ENCODE measurements at regions not wholly inside any gene's neighbourhood (a gene's known extent, or its start where the extent isn't known, plus 50 kb on each side); places are given as distances from the start of the nearest gene placed in this dataset.
A peak's percentile ranks its signal among the peaks of the same experiment; 100 is the strongest.

- no peak for DNase-seq (ENCODE audit: low read depth)
- TF ChIP-seq, protein P1, sequence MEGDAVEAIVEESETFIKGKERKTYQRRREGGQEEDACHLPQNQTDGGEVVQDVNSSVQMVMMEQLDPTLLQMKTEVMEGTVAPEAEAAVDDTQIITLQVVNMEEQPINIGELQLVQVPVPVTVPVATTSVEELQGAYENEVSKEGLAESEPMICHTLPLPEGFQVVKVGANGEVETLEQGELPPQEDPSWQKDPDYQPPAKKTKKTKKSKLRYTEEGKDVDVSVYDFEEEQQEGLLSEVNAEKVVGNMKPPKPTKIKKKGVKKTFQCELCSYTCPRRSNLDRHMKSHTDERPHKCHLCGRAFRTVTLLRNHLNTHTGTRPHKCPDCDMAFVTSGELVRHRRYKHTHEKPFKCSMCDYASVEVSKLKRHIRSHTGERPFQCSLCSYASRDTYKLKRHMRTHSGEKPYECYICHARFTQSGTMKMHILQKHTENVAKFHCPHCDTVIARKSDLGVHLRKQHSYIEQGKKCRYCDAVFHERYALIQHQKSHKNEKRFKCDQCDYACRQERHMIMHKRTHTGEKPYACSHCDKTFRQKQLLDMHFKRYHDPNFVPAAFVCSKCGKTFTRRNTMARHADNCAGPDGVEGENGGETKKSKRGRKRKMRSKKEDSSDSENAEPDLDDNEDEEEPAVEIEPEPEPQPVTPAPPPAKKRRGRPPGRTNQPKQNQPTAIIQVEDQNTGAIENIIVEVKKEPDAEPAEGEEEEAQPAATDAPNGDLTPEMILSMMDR (conservative IDR thresholded peaks at IDR 0.05; ENCODE audit: low read length) = no peak
- no peak overlapping the region for H3K4me3 ChIP-seq (ENCODE audit: low read length)
Measured at GRCh38 chrX:87236830-87237440, 280.7 kb upstream of the KLHL4 start.

DNA sequence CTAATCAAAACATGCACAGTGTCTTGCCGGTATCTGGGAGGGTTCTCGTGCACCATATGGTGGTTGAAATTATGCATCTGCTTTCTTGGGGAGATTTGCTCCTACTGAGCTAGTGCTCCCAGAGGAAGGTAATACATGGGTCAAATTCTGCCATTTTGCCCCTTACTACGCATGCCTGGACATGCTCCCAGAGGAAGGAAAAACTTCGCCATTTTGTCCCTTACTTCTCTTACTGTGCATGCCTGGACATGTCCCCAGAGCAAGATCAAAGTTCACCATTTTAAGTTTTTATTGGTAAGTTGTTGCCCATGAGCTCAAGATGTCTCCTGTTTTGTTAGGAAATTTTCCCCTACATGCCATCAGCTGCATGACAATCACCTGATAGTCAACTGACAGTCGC, 252.1 kb upstream of the KLHL4 start:
- no peak overlapping the region for H3K4me3 ChIP-seq (ENCODE audit: low read length)
- TF ChIP-seq, protein P1 (conservative IDR thresholded peaks at IDR 0.05; ENCODE audit: low read length) = no peak
- no peak for DNase-seq (ENCODE audit: low read depth)

DNA sequence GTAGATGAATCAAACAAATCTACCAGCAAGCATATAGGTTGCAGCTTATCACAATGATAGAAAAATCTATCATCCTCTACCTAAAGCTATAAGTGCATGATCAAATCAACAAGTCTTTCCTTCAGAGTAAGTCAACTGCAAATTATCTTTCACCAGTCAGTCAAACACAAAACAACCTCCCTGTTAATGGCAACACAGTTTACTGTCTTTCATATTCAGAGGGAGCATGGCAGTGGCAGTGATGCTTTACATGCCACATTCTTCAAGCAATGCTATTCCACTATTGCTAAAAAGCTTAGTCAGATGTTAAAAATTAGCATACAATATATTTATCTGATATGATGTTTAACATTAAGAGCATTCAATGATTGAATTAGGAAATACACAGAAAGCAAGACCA, 245.1 kb upstream of the KLHL4 start:
- TF ChIP-seq, protein P1 (conservative IDR thresholded peaks at IDR 0.05; ENCODE audit: low read length) = no peak
- no peak for DNase-seq (ENCODE audit: low read depth)
- H3K4me3 ChIP-seq (ENCODE audit: low read length) = no peak overlapping the region

DNA sequence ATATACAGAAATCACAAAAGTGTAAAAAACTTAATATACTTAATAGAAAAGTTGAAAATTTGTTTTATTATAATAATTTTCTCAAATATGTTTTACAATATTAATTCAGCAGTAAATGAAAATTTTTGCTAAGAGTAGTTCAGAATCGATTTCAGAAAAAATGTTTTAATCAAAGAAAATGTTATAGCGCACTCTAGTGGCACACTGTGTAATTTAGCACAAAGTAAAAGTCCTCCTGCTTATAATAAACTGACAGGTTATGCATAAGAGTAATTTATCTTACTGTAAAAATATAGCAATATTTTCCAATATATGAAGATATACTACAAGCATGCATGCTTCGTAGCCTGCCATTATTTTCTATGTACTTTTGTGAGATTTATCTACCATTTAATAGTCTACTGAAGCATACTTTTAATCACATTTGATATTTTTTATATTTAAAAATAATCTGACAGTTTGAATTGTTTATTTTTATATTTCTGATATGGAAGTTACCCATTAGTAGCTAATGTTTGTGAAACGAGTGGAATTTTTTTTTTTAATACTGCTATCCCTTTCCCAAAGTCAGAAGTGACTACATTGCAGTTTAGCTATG, 217.9 kb upstream of the KLHL4 start:
- no peak overlapping the region for H3K4me3 ChIP-seq (ENCODE audit: low read length)
- TF ChIP-seq, protein P1 (conservative IDR thresholded peaks at IDR 0.05; ENCODE audit: low read length) = peak; percentile 43
- peak; percentile 0 for DNase-seq (ENCODE audit: low read depth)

DNA sequence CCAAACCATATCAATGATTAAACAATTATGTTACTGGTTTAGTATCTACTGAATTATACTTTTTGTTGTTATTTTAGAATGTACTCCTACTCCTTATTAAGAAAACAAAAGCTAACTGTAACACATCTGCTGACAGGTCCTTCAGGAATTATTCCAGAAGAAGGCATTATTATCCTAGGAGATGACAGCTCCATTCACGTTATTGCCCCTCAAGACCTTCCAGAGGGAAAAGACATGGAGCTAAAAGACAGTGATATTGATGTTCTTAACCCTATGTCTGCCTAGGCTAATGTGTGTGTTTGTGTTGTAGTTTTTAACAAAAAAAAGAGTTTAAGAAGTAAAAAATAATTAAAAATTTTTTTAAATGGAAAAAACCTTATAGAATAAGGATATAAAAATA, 206.8 kb upstream of the KLHL4 start:
- TF ChIP-seq, protein P1 (conservative IDR thresholded peaks at IDR 0.05; ENCODE audit: low read length) = no peak
- H3K4me3 ChIP-seq (ENCODE audit: low read length) = no peak overlapping the region
- no peak for DNase-seq (ENCODE audit: low read depth)

DNA sequence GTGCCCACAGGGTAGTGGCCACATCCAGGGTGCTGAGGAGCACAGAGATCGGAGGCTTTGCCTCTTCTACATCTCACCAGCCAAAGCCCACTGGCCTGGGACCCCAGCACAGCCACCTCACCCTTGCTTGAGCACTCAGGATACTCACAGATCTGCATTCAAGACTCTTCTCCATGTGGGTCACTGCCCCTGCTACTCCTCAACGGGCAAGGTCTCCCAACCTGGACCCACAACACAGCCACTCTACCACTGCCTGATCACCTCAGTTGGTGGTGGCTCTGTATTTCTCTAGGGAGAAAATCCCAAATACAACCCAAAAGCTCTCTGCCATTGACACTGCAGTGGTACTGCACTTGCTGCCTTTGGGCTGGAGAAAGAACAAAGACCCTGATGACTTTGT, 190.3 kb upstream of the KLHL4 start:
- TF ChIP-seq, protein P1 (conservative IDR thresholded peaks at IDR 0.05; ENCODE audit: low read length) = no peak

DNA sequence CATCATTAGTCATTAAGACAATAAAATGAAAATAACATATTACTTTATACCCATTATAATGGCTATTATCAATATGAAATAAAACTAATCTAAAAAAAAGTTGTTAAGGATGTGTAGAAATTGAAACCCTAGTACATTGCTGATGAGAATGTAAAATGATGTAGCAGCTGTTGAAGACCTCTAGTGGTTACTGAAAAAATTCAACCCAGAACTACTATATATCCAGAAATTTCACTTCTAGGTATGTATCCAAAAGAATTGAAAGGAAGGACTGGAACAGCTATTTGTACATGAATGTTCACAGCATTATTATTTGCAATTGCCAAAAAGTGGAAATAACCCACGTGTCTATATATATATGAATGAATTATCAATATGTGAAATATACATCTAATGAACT, 180.3 kb upstream of the KLHL4 start:
- H3K4me3 ChIP-seq (ENCODE audit: low read length) = no peak overlapping the region
- TF ChIP-seq, protein P1 (conservative IDR thresholded peaks at IDR 0.05; ENCODE audit: low read length) = no peak
- DNase-seq (ENCODE audit: low read depth) = no peak

More for the DNA sequence above, 190.3 kb upstream of the KLHL4 start:
- DNase-seq (ENCODE audit: low read depth) = no peak
- no peak overlapping the region for H3K4me3 ChIP-seq (ENCODE audit: low read length)
